IPS-NIHi7 (cell line): ENCODE measurements at regions not wholly inside any gene's neighbourhood (a gene's known extent, or its start where the extent isn't known, plus 50 kb on each side); places are given as distances from the start of the nearest gene placed in this dataset.
A peak's percentile ranks its signal among the peaks of the same experiment; 100 is the strongest.

Experiments
- DNase-seq: peaks from one replicate; pipeline ENCODE4 v3.0.0; 2012; ENCODE audit warnings: mixed read lengths; ENCODE audit errors: extremely low spot score

GRCh38 chr2:126793885-126794613, 104.6 kb upstream of the TEX51 start:
- DNase-seq = peak; percentile 56

GRCh38 chr2:126795656-126796055, 103.0 kb upstream of the TEX51 start:
- DNase-seq = no peak

GRCh38 chr2:126796931-126797621, 101.6 kb upstream of the TEX51 start:
- no peak for DNase-seq

- no peak for DNase-seq
Measured at GRCh38 chr2:126797622-126798275, 100.9 kb upstream of the TEX51 start.

GRCh38 chr2:126798276-126799140, 100.2 kb upstream of the TEX51 start:
- DNase-seq = no peak

- no peak for DNase-seq
Measured at GRCh38 chr2:126799301-126799700, 99.4 kb upstream of the TEX51 start.

- DNase-seq = no peak
Measured at GRCh38 chr2:126801473-126801872, 97.2 kb upstream of the TEX51 start.

GRCh38 chr2:126802316-126802715, 96.4 kb upstream of the TEX51 start:
- no peak for DNase-seq

GRCh38 chr2:126802774-126803433, 95.8 kb upstream of the TEX51 start:
- no peak for DNase-seq

GRCh38 chr2:126803434-126803775, 95.3 kb upstream of the TEX51 start:
- no peak for DNase-seq

- DNase-seq = no peak
Measured at GRCh38 chr2:126804347-126804746, 94.3 kb upstream of the TEX51 start.

GRCh38 chr2:126808929-126809328, 89.8 kb upstream of the TEX51 start:
- DNase-seq = peak; percentile 51

- DNase-seq = peak; percentile 50
Measured at GRCh38 chr2:126809340-126809739, 89.3 kb upstream of the TEX51 start.

- no peak for DNase-seq
Measured at GRCh38 chr2:126810001-126810400, 88.7 kb upstream of the TEX51 start.

- no peak for DNase-seq
Measured at GRCh38 chr2:126811101-126811500, 87.6 kb upstream of the TEX51 start.

GRCh38 chr2:126817172-126817571, 81.5 kb upstream of the TEX51 start:
- no peak for DNase-seq

GRCh38 chr2:126822115-126822514, 76.6 kb upstream of the TEX51 start:
- no peak for DNase-seq

GRCh38 chr2:126822921-126823320, 75.8 kb upstream of the TEX51 start:
- DNase-seq = no peak

GRCh38 chr2:126823951-126824350, 74.7 kb upstream of the TEX51 start:
- DNase-seq = no peak

- no peak for DNase-seq
Measured at GRCh38 chr2:126824663-126825062, 74.0 kb upstream of the TEX51 start.

- no peak for DNase-seq
Measured at GRCh38 chr2:126825316-126825715, 73.4 kb upstream of the TEX51 start.

GRCh38 chr2:126826491-126826890, 72.2 kb upstream of the TEX51 start:
- no peak for DNase-seq
